GM18951 (cell line): ENCODE measurements at regions not wholly inside any gene's neighbourhood (a gene's known extent, or its start where the extent isn't known, plus 50 kb on each side); places are given as distances from the start of the nearest gene placed in this dataset.

ENCODE experiments used
- POLR2A ChIP-seq: IDR thresholded peaks from 4 replicates; pipeline ENCODE4 v1.6.1; 2011; ENCODE audit warnings: mild to moderate bottlenecking; ENCODE audit not compliant: insufficient read length, insufficient read depth; ENCODE audit errors: extremely low read depth
- in situ Hi-C: fragments of 300-500 bp; cut with MboI; formaldehyde crosslinking; loops from one replicate; pipeline ENCODE4 v1.12.0; 2022; ENCODE audit warnings: low sequenced_read_pairs, mixed read lengths, inconsistent platforms; ENCODE audit not compliant: unreplicated experiment

- in situ Hi-C loops = no loop called here
These were observed 49.7 kb downstream of the GLI2 start for GRCh38 chr2:120785228-120785966.

GRCh38 chr2:120786038-120786960 is 50.6 kb downstream of the GLI2 start:
- in situ Hi-C loops = no loop called here
- no peak for TF ChIP-seq POLR2A

More at GRCh38 chr2:120785228-120785966, 49.7 kb downstream of the GLI2 start:
- TF ChIP-seq POLR2A = no peak

- no peak for TF ChIP-seq POLR2A
- in situ Hi-C loops = no loop called here
These were observed 51.6 kb downstream of the GLI2 start for GRCh38 chr2:120787111-120787821.

- in situ Hi-C loops = no loop called here
- TF ChIP-seq POLR2A = no peak
These were observed 52.4 kb downstream of the GLI2 start for GRCh38 chr2:120787822-120788700.

- in situ Hi-C loops = no loop called here
- TF ChIP-seq POLR2A = no peak
These were observed 55.7 kb downstream of the GLI2 start for GRCh38 chr2:120791243-120791961.

GRCh38 chr2:120791962-120792297 is 56.3 kb downstream of the GLI2 start:
- in situ Hi-C loops = no loop called here

GRCh38 chr2:120793682-120794403 is 58.2 kb downstream of the GLI2 start:
- in situ Hi-C loops = no loop called here
- no peak for TF ChIP-seq POLR2A

More at GRCh38 chr2:120791962-120792297, 56.3 kb downstream of the GLI2 start:
- TF ChIP-seq POLR2A = no peak

- in situ Hi-C loops = no loop called here
- no peak for TF ChIP-seq POLR2A
These were observed 59.0 kb downstream of the GLI2 start for GRCh38 chr2:120794716-120795115.

- in situ Hi-C loops = no loop called here
- no peak for TF ChIP-seq POLR2A
These were observed 60.4 kb downstream of the GLI2 start for GRCh38 chr2:120796094-120796493.

GRCh38 chr2:120797421-120798221 is 62.0 kb downstream of the GLI2 start:
- TF ChIP-seq POLR2A = no peak
- in situ Hi-C loops = no loop called here

GRCh38 chr2:120798567-120799247 is 63.0 kb downstream of the GLI2 start:
- in situ Hi-C loops = no loop called here
- TF ChIP-seq POLR2A = no peak
